H1 (cell line): ENCODE measurements at regions not wholly inside any gene's neighbourhood (a gene's known extent, or its start where the extent isn't known, plus 50 kb on each side); places are given as distances from the start of the nearest gene placed in this dataset.
"Not testable (repeated sequence)": the region's sequence is repeated elsewhere in the genome, so short reads cannot be mapped to it uniquely, and the experiment has no call there.

Experiments
- CTCF ChIA-PET: fragments of 300-600 bp; sonication (Branson Sonifier 250); formaldehyde crosslinking; loops from one replicate; lab custom pipeline; 2021; ENCODE audit not compliant: partially characterized antibody; lab: Charles Lee
- POLR2A ChIA-PET: fragments of 300-600 bp; sonication (Branson Sonifier 250); formaldehyde crosslinking; loops from one replicate; lab custom pipeline; 2021; ENCODE audit warnings: inconsistent platforms; ENCODE audit not compliant: partially characterized antibody; lab: Charles Lee
- DNase-seq, 2 experiments: peaks; one replicate each; pipeline versions ENCODE4 v3.0.0 to v3.0.0-alpha.2; 2010 to 2022; ENCODE audit warnings: low spot score in 2 of 2, low read depth in 1 of 2, mixed read lengths in 1 of 2
- FAIRE-seq: peaks from 2 replicates; lab custom pipeline; 2011; peaks lifted over from hg19 to GRCh38; lab: Jason Lieb, UNC
- H2AFZ ChIP-seq: 2 replicates; pipeline ENCODE4 v1.8.1; 2012; ENCODE audit warnings: low read length, inconsistent platforms
- H2AK5ac ChIP-seq: 2 replicates; pipeline ENCODE4 v1.6.1; 2013; ENCODE audit warnings: low read depth, low read length
- H2BK120ac ChIP-seq: replicated peaks from 2 replicates; pipeline ENCODE3; 2013; ENCODE audit warnings: low read depth, low read length, inconsistent platforms
- H2BK12ac ChIP-seq: 2 replicates; pipeline ENCODE4 v1.6.1; 2013; ENCODE audit warnings: low read depth, low read length
- H2BK15ac ChIP-seq: 2 replicates; pipeline ENCODE4 v1.6.1; 2013; ENCODE audit warnings: low read length
- H2BK20ac ChIP-seq: 2 replicates; pipeline ENCODE4 v1.6.1; 2013; ENCODE audit warnings: low read length
- H2BK5ac ChIP-seq: 2 replicates; pipeline ENCODE4 v1.6.1; 2013; ENCODE audit warnings: low read depth, low read length
- H3K14ac ChIP-seq: 2 replicates; pipeline ENCODE4 v1.6.1; 2013; ENCODE audit warnings: inconsistent platforms; ENCODE audit not compliant: insufficient read length
- H3K18ac ChIP-seq: 2 replicates; pipeline ENCODE4 v1.6.1; 2013; ENCODE audit warnings: low read length; ENCODE audit errors: extremely low read depth
- H3K23ac ChIP-seq: 2 replicates; pipeline ENCODE4 v1.6.1; 2013; ENCODE audit warnings: inconsistent platforms; ENCODE audit not compliant: insufficient read length
- H3K23me2 ChIP-seq: 2 replicates; pipeline ENCODE4 v1.6.1; 2013; ENCODE audit warnings: low read depth, low read length
- H3K27ac ChIP-seq: 2 replicates; pipeline ENCODE4 v1.6.1; 2011; ENCODE audit warnings: low read depth, low read length, inconsistent platforms
- H3K27me3 ChIP-seq, 4 experiments: replicated peaks in 1 of 4; 1 replicate in 1 of 4; 2 replicates in 3 of 4; pipeline versions ENCODE4 v1.6.1 to v1.8.1; 2011 to 2013; ENCODE audit warnings: low read length in 3 of 4, mild to moderate bottlenecking in 3 of 4, inconsistent platforms in 2 of 4, mixed read lengths in 2 of 4, moderate library complexity in 1 of 4; ENCODE audit not compliant: control insufficient read depth in 3 of 4, insufficient read depth in 3 of 4; ENCODE audit errors: extremely low read depth in 1 of 4
- H3K36me3 ChIP-seq, 4 experiments: 2 replicates each; pipeline versions ENCODE4 v1.6.1 to v1.8.1; 2011 to 2013; ENCODE audit warnings: mild to moderate bottlenecking in 4 of 4, low read length in 3 of 4, moderate library complexity in 2 of 4, control low read depth in 1 of 4, inconsistent platforms in 1 of 4; ENCODE audit not compliant: insufficient read depth in 4 of 4, control insufficient read depth in 2 of 4
- H3K4ac ChIP-seq: replicated peaks from 2 replicates; pipeline ENCODE3; 2013; ENCODE audit warnings: low read length, low read depth, mixed read lengths, inconsistent platforms; ENCODE audit not compliant: insufficient read length
- H3K4me1 ChIP-seq, 4 experiments: replicated peaks in 1 of 4; 1 replicate in 1 of 4; 2 replicates in 3 of 4; pipeline versions ENCODE4 v1.6.1 to v1.8.1; 2011 to 2013; ENCODE audit warnings: low read length in 3 of 4, inconsistent platforms in 2 of 4, mixed read lengths in 1 of 4; ENCODE audit not compliant: insufficient read depth in 4 of 4, control insufficient read depth in 3 of 4
- H3K4me2 ChIP-seq, 2 experiments: 2 replicates each; pipeline versions ENCODE4 v1.6.1 to v1.8.1; 2011 to 2013; ENCODE audit warnings: low read depth in 2 of 2, low read length in 2 of 2, control low read depth in 1 of 2, inconsistent platforms in 1 of 2, mild to moderate bottlenecking in 1 of 2; ENCODE audit not compliant: insufficient read depth in 1 of 2
- H3K4me3 ChIP-seq, 4 experiments: fragments of 200-600, 300-600 bp in 1 of 4; sonication (generic), shearing (Covaris generic), sonication (Bioruptor Twin) in 1 of 4; 2 replicates each; pipeline versions ENCODE4 v1.5.1 to v1.8.1; 2011 to 2016; ENCODE audit warnings: low read length in 4 of 4, low read depth in 3 of 4, control low read depth in 2 of 4, inconsistent platforms in 2 of 4, mild to moderate bottlenecking in 2 of 4, mixed read lengths in 1 of 4, moderate library complexity in 1 of 4; ENCODE audit not compliant: insufficient read depth in 2 of 4; ENCODE audit errors: extremely low read depth in 1 of 4
- H3K56ac ChIP-seq: replicated peaks from 2 replicates; pipeline ENCODE3; 2013; ENCODE audit warnings: low read depth, mild to moderate bottlenecking, mixed read lengths, low read length, inconsistent platforms; ENCODE audit not compliant: insufficient read length
- H3K79me1 ChIP-seq: 2 replicates; pipeline ENCODE4 v1.6.1; 2013; ENCODE audit warnings: low read depth, low read length, control low read depth
- H3K79me2 ChIP-seq, 2 experiments: 2 replicates each; pipeline versions ENCODE4 v1.6.1 to v1.8.1; 2012 to 2013; ENCODE audit warnings: low read length in 2 of 2, mild to moderate bottlenecking in 2 of 2, inconsistent platforms in 1 of 2; ENCODE audit not compliant: insufficient read depth in 2 of 2, control insufficient read depth in 1 of 2
- H3K9ac ChIP-seq, 4 experiments: replicated peaks in 1 of 4; 1 replicate in 1 of 4; 2 replicates in 3 of 4; pipeline versions ENCODE4 v1.6.1 to v1.8.1; 2011 to 2013; ENCODE audit warnings: low read depth in 3 of 4, low read length in 3 of 4, control low read depth in 2 of 4, mild to moderate bottlenecking in 2 of 4, moderate library complexity in 2 of 4, inconsistent platforms in 1 of 4; ENCODE audit errors: extremely low read depth in 1 of 4
- H3K9me3 ChIP-seq, 2 experiments: 2 replicates each; pipeline versions ENCODE4 v1.6.1 to v1.8.1; 2012 to 2013; ENCODE audit warnings: mild to moderate bottlenecking in 2 of 2, moderate library complexity in 2 of 2, control low read depth in 1 of 2, inconsistent platforms in 1 of 2, low read depth in 1 of 2, low read length in 1 of 2, mixed read lengths in 1 of 2; ENCODE audit not compliant: insufficient read depth in 2 of 2
- H4K20me1 ChIP-seq, 2 experiments: replicated peaks in 1 of 2; 2 replicates each; pipeline versions ENCODE3 to v1.8.1; 2011 to 2013; ENCODE audit warnings: inconsistent platforms in 2 of 2, low read length in 2 of 2, mild to moderate bottlenecking in 1 of 2; ENCODE audit not compliant: insufficient read depth in 2 of 2, control insufficient read depth in 1 of 2
- H4K5ac ChIP-seq: 2 replicates; pipeline ENCODE4 v1.6.1; 2013; ENCODE audit warnings: low read length, low read depth, mixed read lengths, inconsistent platforms; ENCODE audit not compliant: insufficient read length
- H4K8ac ChIP-seq: 2 replicates; pipeline ENCODE4 v1.8.0; 2013; ENCODE audit warnings: mild to moderate bottlenecking, moderate library complexity, low read length, inconsistent platforms; ENCODE audit not compliant: insufficient read depth; ENCODE audit errors: extremely low read depth
- H4K91ac ChIP-seq: replicated peaks from 2 replicates; pipeline ENCODE3; 2013; ENCODE audit warnings: low read length, mixed read lengths, inconsistent platforms; ENCODE audit not compliant: insufficient read length
- WGBS, 2 experiments: shearing (Covaris generic) in 1 of 2; methylation state at CpG; one replicate each; pipeline versions ENCODE4 v1.1.6 to v1.1.7; 2013 to 2015; ENCODE audit warnings: low lambda C conversion rate in 2 of 2, mixed read lengths in 2 of 2, inconsistent platforms in 1 of 2, low coverage in 1 of 2, missing lambda C conversion rate in 1 of 2; ENCODE audit not compliant: insufficient replicate concordance in 2 of 2, insufficient coverage in 1 of 2, insufficient read length in 1 of 2; ENCODE audit errors: extremely low coverage in 1 of 2, missing lambda C conversion rate in 1 of 2; 5-methylcytosine and 5-hydroxymethylcytosine counted together

DNA sequence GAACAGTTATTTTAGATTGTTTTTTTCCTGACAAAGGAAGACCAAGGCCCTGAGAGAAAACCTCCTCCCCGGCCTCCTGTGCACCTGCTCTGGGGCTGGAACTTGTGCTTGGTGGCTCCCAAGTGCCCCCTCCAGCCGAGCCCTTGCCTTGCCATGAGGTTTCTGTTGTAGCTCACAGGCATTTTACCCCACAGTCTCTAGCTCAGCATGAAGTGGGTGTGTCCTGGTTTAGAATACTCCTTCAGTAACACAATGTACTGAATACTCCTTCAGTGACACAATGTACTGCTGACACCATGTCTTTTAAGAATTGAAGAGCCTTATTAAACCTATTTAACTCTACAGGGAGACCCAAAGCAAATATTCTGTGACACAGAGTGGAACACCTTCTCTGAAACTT lies 116.1 kb downstream of the OR4M2 start:
- H4K91ac ChIP-seq, H4K5ac ChIP-seq, H3K9ac ChIP-seq, H4K8ac ChIP-seq, H3K36me3 ChIP-seq, H3K4me2 ChIP-seq, H3K4me1 ChIP-seq, H2BK120ac ChIP-seq, POLR2A ChIA-PET, H3K14ac ChIP-seq, H3K9me3 ChIP-seq, H3K4ac ChIP-seq, H3K4me3 ChIP-seq, FAIRE-seq, H3K27me3 ChIP-seq, CTCF ChIA-PET, H2AFZ ChIP-seq, H2AK5ac ChIP-seq, H3K56ac ChIP-seq, H3K27ac ChIP-seq, H4K20me1 ChIP-seq, H2BK5ac ChIP-seq, H2BK20ac ChIP-seq, H2BK12ac ChIP-seq, H3K23me2 ChIP-seq, H2BK15ac ChIP-seq, DNase-seq, H3K18ac ChIP-seq, H3K79me2 ChIP-seq, H3K23ac ChIP-seq, H3K79me1 ChIP-seq: not testable (repeated sequence)
- no CpG with 5 or more reads among the region's 2 CpGs for WGBS, 2 experiments

DNA sequence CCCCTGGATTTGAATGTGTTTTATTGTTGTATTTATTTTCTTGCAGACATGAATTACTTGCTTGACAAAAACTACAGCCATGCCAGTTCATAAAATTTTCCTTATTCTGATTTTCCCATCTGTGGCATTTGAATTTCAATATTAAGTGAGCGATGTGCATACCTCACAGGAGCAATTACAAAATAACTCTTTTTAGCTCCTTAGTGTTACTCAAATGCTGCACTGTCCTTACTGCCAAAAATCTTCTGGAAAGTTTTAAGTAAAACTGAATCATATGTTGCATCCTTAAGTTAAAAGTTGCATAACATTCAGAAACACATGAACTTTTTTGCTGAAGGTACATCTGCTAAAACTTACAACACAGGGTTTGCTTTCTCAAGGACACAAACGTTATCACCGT lies 120.1 kb downstream of the OR4M2 start:
- H3K36me3 ChIP-seq, FAIRE-seq, H3K4me1 ChIP-seq, H4K8ac ChIP-seq, H3K79me2 ChIP-seq, H4K20me1 ChIP-seq, H3K9ac ChIP-seq, H3K27ac ChIP-seq, H2AFZ ChIP-seq, H3K27me3 ChIP-seq, H3K18ac ChIP-seq, CTCF ChIA-PET, H3K56ac ChIP-seq, H3K14ac ChIP-seq, H3K9me3 ChIP-seq, H3K23ac ChIP-seq, H4K91ac ChIP-seq, H2BK120ac ChIP-seq, H3K23me2 ChIP-seq, H4K5ac ChIP-seq, H3K4me2 ChIP-seq, H2AK5ac ChIP-seq, H2BK15ac ChIP-seq, DNase-seq, H3K4me3 ChIP-seq, H2BK12ac ChIP-seq, POLR2A ChIA-PET, H2BK20ac ChIP-seq, H3K79me1 ChIP-seq, H3K4ac ChIP-seq, H2BK5ac ChIP-seq: not testable (repeated sequence)
- no CpG with 5 or more reads among the region's 3 CpGs for WGBS, 2 experiments
